GM12892 (cell line): ENCODE measurements at regions not wholly inside any gene's neighbourhood (a gene's known extent, or its start where the extent isn't known, plus 50 kb on each side); places are given as distances from the start of the nearest gene placed in this dataset.

Experiments used
- DNase-seq: peaks from one replicate; pipeline ENCODE4 v3.0.0; 2011; ENCODE audit not compliant: insufficient read length
- FAIRE-seq: peaks from 2 replicates; lab custom pipeline; 2011; peaks lifted over from hg19 to GRCh38; lab: Jason Lieb, UNC
- POLR2A ChIP-seq: IDR thresholded peaks from 2 replicates; pipeline ENCODE4 v1.6.1; 2011; ENCODE audit warnings: low read depth, low read length, control low read depth
- POLR2AphosphoS5 ChIP-seq: IDR thresholded peaks from 2 replicates; pipeline ENCODE4 v1.6.1; 2011; ENCODE audit warnings: low read depth, low read length, control low read depth
- TAF1 ChIP-seq: IDR thresholded peaks from 2 replicates; pipeline ENCODE4 v1.6.1; 2011; ENCODE audit warnings: low read depth, mild to moderate bottlenecking, control low read depth, low read length, borderline replicate concordance

DNA sequence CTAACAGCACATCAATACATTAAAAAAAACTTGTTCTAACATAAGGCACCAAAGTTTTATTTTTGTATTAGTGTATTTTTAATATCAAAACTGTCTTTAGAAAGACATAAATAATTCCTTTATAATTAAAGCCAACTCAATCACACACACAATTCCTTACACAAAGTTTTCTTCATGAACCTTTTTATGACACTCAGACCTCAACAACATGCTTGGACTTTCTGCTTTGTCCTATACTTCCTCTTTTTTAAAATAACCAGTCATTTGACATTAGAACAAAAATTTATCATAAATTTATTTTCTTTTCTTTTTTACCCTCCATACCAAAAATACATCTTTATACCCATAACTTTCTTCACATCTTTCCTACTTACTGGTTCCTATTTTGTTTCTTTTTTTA, 292.0 kb upstream of the ARID1B start:
- no peak for TF ChIP-seq TAF1
- TF ChIP-seq POLR2AphosphoS5, result no peak
- no peak for TF ChIP-seq POLR2A
- DNase-seq (no peak), FAIRE-seq (no peak)

DNA sequence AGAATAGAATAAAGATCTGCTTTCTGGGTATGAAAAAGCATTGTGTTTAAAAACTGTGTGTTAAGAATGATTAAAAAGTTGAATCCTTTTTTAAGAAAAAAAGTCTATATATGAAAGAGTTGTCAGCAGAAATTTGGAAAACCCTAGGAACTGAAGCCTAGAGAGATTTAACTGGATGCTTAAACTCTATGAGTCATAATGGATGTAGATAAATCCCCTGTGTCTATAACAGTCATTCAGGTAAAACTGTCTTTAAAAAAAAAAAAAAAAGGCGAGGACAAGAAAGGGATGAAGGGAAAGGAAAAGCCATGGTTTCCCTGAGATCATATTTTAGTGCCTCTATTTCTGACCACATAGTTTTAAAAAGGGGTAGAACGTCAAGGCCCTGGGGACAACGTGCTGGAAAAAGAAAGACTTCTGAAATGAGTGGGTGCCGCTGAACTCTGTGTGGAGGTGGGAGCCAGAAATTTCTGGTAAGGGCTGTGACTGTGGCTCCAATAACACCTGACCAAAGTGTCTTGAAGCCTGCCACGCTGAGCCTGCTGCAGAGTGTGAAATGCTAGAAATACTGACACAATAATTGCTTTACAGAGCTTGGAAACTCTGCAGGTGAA, 302.6 kb upstream of the ARID1B start:
- DNase-seq (no peak), FAIRE-seq (peak; percentile 5)
- TF ChIP-seq TAF1 (no peak), POLR2A (no peak)

DNA sequence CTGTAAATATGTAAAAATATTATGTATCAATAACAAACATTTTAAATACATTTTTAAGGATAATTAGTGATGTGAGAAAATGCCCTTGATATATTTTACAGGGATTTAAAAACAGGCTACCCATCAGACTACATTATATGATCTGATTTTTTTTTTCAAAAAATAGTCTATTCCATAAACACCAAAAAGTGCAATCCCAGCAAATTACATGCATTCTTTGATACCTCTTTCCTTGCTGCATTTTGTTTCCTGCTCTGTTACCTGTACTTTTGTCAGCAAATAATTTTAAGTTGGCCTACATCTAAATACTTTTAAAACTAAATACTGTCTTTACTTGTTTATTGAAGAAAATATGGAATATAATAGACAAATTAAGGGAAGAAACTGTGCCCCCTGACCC, 306.2 kb upstream of the ARID1B start:
- FAIRE-seq (no peak), DNase-seq (no peak)
- TF ChIP-seq POLR2AphosphoS5 (no peak), TAF1 (no peak), POLR2A (no peak)

DNA sequence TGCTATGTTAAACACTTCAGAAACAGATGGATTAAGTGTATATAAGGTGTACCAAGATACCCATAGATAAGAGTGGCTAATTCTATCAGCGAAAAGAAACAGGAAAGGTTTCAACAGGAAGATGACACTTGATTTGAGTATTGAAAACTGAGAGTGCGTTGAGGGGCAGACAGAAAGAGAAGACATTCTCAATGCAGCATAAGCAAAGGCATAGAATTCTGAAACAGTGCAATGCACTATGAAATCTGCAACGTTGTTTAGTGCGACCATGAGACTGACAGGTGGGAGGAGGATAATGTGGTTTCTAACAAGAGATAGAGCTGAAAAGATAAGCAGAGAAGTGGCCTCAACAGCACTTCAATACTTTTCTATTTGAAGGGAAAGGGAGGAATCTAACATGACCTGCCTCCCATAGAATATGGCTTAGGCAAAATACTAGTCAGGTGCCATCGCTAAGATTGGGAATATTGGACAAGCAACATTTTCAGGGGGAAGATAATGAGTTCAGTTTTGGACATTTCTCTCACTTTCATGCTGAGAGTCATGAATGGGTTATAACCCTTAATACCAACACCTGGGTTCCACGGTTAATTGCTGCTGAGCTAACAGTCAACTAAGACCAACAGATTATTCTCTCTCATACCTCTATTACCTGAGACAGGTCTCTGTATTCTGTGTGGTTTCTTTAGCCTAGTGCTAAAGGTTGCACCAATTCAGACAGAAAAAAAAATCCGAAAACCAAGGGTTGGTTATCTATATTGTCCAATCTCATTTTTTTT, 312.9 kb upstream of the ARID1B start:
- TF ChIP-seq POLR2AphosphoS5 (no peak), TAF1 (no peak), POLR2A (no peak)
- no peak for DNase-seq
- FAIRE-seq, result no peak

DNA sequence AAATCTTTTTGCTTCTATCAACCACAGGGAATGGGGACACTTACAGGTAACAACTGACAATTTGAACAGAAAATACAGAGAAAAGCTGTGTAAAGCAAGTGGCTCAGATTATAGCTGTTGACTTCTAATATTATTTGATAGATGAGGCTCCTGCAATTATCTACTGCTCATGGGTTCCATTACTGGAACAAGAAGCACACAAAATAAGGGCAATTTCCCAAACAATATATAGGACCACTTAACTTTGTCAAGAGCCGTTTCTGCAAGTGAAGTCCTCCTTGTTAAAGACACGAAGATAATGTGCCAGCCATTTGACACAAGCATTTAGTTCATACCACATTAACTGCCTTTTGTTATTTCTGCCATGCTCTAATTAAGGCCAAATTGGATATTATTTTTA, 315.5 kb upstream of the ARID1B start:
- no peak for FAIRE-seq
- no peak for DNase-seq
- no peak for TF ChIP-seq TAF1
- no peak for TF ChIP-seq POLR2A
- TF ChIP-seq POLR2AphosphoS5, result no peak

DNA sequence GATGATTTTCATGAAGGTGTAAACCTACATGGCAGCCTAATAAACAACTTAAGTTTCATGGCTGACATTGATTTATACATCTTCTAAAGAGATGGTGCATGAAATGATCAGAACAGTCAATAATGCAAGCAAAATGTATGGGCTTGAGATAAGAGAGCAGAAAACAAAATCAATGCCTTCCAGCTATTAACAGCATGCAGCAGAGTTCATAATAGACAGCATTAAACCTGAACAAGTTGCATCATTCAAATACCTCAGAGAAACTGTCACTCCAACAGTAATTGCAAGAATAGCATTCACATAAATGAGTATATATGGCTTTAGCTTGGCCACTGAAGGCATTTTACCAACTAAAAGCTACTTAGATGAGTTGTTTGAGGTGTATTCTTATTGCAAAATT, 319.6 kb upstream of the ARID1B start:
- DNase-seq, result no peak
- no peak for TF ChIP-seq TAF1
- no peak for TF ChIP-seq POLR2AphosphoS5
- TF ChIP-seq POLR2A, result no peak
- FAIRE-seq, result no peak

DNA sequence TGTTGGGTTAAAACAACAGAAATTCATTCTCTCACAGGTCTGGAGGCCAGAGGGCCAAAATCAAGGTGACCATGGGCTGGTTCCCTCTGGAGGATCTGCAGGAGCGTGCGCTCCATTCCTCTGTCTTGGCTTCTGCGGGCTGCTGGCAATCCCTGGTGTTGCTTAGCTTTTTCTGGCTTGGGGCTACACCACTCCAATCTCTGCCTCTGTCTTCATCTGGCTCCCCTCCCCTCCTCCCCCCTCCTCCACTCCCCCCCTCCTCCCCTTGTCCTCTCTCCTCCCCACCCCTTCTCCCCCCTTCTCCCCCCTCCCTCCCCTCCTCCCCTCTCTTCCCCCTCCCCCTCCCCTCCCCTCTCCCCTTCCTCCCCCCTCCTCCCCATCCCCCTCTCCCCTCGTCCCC, 321.3 kb upstream of the ARID1B start:
- FAIRE-seq, result no peak
- DNase-seq, result no peak
- TF ChIP-seq POLR2A (no peak), POLR2AphosphoS5 (no peak), TAF1 (no peak)

DNA sequence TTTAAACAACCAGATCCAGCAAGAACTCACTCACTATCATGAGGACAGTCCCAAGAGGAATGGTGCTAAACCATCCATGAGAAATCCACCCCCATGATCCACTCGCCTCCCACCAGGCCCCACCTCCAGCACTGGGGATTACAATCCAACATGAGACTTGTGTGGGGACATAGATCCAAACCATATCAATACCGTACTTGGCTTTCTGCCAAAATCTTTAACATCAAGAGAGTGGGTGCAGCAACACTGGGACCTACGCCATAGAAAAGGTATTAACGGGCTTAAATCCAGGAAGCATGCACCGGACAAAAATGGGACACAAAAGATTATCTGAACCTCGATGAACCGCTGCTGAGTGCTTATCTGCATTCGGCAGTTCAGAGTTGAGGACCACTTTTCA, 322.3 kb upstream of the ARID1B start:
- FAIRE-seq (no peak), DNase-seq (no peak)
- TF ChIP-seq POLR2A (no peak), POLR2AphosphoS5 (no peak), TAF1 (no peak)

DNA sequence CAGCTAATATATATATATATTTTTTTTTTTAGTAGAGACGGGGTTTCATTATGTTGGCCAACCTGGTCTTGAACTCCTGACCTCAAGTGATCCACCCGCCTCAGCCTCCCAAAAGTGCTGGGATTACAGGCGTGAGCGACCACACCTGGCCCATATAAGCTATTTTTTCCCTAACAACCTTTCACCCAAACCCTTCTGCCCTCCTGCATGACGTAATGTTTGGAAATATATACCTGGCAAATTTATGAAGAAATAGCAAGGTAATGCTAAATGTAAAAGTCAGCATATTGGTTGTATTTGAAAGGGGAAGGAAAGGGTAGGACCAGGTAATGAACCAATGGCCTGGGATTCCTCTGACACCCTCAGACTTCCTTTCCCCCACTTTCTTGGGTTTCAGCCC, 325.5 kb upstream of the ARID1B start:
- FAIRE-seq, result no peak
- TF ChIP-seq POLR2A (no peak), POLR2AphosphoS5 (no peak), TAF1 (no peak)
- no peak for DNase-seq

DNA sequence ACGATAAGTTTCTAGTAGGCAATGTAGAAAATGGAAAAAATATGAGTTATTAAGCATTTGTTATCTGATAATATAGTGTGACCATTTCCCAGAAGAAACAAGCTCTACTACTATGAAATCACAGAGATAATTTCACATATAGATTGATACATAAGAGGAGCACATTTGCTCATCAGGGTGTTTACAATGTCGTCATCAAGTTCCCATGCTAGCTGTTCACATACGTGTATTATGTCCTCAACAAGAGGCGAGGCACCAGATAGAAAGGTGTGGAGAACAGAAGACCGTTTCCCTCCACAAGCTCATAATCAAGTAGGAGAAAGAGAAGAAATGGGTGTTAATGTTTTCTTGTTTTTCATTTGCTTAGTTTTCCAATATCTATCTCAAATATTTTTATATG, 326.1 kb upstream of the ARID1B start:
- FAIRE-seq, result no peak
- no peak for TF ChIP-seq TAF1
- no peak for DNase-seq

DNA sequence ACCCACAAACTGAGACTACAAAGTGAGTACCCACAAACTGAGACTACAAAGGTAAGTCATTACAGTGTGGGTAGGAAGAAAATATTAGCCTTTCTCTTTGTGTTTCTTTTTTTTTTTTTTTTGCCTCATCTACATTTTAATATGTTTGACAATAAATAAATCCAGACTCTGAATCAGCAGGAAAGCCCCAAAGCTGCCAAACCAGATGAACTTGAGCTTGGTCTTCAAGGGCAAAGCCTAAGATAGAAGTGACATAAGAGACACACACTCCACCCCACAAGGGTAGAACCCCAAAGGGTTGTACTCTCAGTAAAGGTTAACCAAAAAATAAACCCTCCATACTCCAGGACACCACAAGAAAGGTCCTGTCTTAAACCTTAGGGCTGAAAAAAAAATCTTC, 326.8 kb upstream of the ARID1B start:
- DNase-seq (no peak), FAIRE-seq (no peak)
- no peak for TF ChIP-seq POLR2AphosphoS5
- no peak for TF ChIP-seq POLR2A
- TF ChIP-seq TAF1, result no peak

DNA sequence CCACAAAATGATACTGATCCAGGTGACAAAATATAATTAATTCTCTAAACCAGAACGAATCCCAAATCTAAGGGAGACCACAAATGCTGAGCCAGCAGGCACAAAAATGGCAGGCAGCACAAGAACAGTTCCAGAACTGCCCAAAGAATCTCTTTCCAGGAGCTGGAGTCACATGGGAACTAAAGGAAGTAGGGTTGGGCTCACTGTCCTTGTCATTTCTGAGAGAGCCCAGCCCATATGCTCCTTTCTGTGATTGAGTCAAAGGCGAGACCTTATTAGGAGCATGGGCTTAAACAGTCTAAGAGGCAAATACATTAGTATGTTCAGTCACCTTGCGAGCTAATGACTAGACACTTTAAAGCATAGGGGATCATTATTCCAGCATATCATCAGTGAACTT, 327.6 kb upstream of the ARID1B start:
- FAIRE-seq, result no peak
- TF ChIP-seq TAF1 (no peak), POLR2A (no peak), POLR2AphosphoS5 (no peak)
- no peak for DNase-seq

DNA sequence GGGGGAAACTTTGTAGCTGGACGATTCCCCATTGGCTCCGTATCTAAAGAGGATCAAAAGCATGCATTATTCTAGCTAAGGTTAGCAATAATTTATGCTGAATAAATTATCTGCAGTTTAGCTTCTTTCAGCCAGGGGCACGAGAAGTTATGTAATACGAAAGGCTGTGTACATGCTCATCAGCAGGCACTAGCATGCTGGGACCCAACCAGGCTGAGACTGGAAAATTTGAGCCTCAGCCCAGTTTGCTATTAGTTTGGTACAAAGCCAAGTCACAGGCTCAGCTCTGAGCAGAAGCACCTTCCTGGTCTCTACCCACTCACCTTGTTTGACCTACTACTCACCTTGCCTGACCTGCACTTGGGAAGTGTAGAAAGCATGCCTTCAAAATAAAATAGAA, 328.1 kb upstream of the ARID1B start:
- DNase-seq (no peak), FAIRE-seq (no peak)
- TF ChIP-seq POLR2AphosphoS5 (no peak), POLR2A (no peak), TAF1 (no peak)
